Subcutaneous abdominal adipose tissue (tissue), 5 donors: ENCODE measurements at regions not wholly inside any gene's neighbourhood (a gene's known extent, or its start where the extent isn't known, plus 50 kb on each side); places are given as distances from the start of the nearest gene placed in this dataset.
"Not testable (repeated sequence)": the region's sequence is repeated elsewhere in the genome, so short reads cannot be mapped to it uniquely, and the experiment has no call there.

Experiments
- H3K27ac ChIP-seq: one replicate; pipeline ENCODE4 v1.7.0; 2013; ENCODE audit warnings: low read depth, mild to moderate bottlenecking, inconsistent platforms, low read length, moderate library complexity
- H3K27me3 ChIP-seq, 5 donors: one replicate each; pipeline ENCODE4 v1.7.0; 2013; ENCODE audit warnings: low read length in 5 of 5, inconsistent platforms in 1 of 5; ENCODE audit not compliant: control insufficient read depth in 5 of 5, insufficient read depth in 4 of 5
- H3K36me3 ChIP-seq, 5 donors: one replicate each; pipeline ENCODE4 v1.7.0; 2013; ENCODE audit warnings: low read length in 5 of 5; ENCODE audit not compliant: control insufficient read depth in 5 of 5, insufficient read depth in 5 of 5
- H3K4me1 ChIP-seq, 5 donors: one replicate each; pipeline ENCODE4 v1.7.0; 2013; ENCODE audit warnings: low read length in 5 of 5, mild to moderate bottlenecking in 3 of 5, moderate library complexity in 1 of 5; ENCODE audit not compliant: control insufficient read depth in 5 of 5, insufficient read depth in 5 of 5
- H3K4me3 ChIP-seq, 5 donors: one replicate each; pipeline ENCODE4 v1.7.0; 2013; ENCODE audit warnings: low read length in 5 of 5, low read depth in 1 of 5
- H3K9ac ChIP-seq, 5 donors: one replicate each; pipeline ENCODE4 v1.7.0; 2013; ENCODE audit warnings: low read length in 5 of 5, mild to moderate bottlenecking in 4 of 5, moderate library complexity in 3 of 5
- H3K9me3 ChIP-seq, 5 donors: one replicate each; pipeline ENCODE4 v1.7.0; 2013; ENCODE audit warnings: low read length in 5 of 5; ENCODE audit not compliant: control insufficient read depth in 5 of 5
- donor health status: healthy.
- donor health status: healthy.
- donor health status: healthy.
- donor health status: healthy.
- donor health status: healthy.

- Histone ChIP-seq H3K4me1 (no peaks in the 10 kb centered on the region), H3K27me3 (no peaks in the 10 kb centered on the region), H3K27ac (no peak overlapping the region), H3K9ac (no peak overlapping the region), H3K4me3 (no peak overlapping the region), H3K9me3 (no peaks in the 10 kb centered on the region), H3K36me3 (no peaks in the 10 kb centered on the region)
These were observed 54.8 kb upstream of the HMGB1 start for GRCh38 chr13:30520571-30520970.

GRCh38 chr13:30523211-30523610, 57.5 kb upstream of the HMGB1 start:
- Histone ChIP-seq H3K27ac (no peak overlapping the region), H3K9me3 (no peaks in the 10 kb centered on the region), H3K36me3 (no peaks in the 10 kb centered on the region), H3K4me3 (no peak overlapping the region), H3K9ac (no peak overlapping the region), H3K27me3 (no peaks in the 10 kb centered on the region), H3K4me1 (peaks cover 0 to 4% (median 0%) of the 10 kb centered on the region in 5 donors)

- not testable (repeated sequence) for H3K4me1 ChIP-seq, H3K27me3 ChIP-seq, H3K4me3 ChIP-seq, H3K9me3 ChIP-seq, H3K9ac ChIP-seq, H3K27ac ChIP-seq, H3K36me3 ChIP-seq
These were observed 58.1 kb upstream of the HMGB1 start for GRCh38 chr13:30523817-30524216.

- H3K36me3 ChIP-seq, H3K4me1 ChIP-seq, H3K4me3 ChIP-seq, H3K27me3 ChIP-seq, H3K27ac ChIP-seq, H3K9ac ChIP-seq, H3K9me3 ChIP-seq: not testable (repeated sequence)
These were observed 59.5 kb upstream of the HMGB1 start for GRCh38 chr13:30525212-30525611.

GRCh38 chr13:30526612-30527495, 61.1 kb upstream of the HMGB1 start:
- H3K4me3 ChIP-seq = peak overlapping the region in 1 of 5 donors; percentile 3
- H3K9ac ChIP-seq = no peak overlapping the region
- H3K9me3 ChIP-seq = no peaks in the 10 kb centered on the region
- peaks cover 0 to 4% (median 0%) of the 10 kb centered on the region in 5 donors for H3K4me1 ChIP-seq
- H3K27me3 ChIP-seq = no peaks in the 10 kb centered on the region
- no peaks in the 10 kb centered on the region for H3K36me3 ChIP-seq
- H3K27ac ChIP-seq = no peak overlapping the region

- Histone ChIP-seq H3K4me3 (no peak overlapping the region), H3K9ac (no peak overlapping the region), H3K27me3 (no peaks in the 10 kb centered on the region), H3K4me1 (peaks cover 0 to 4% (median 0%) of the 10 kb centered on the region in 5 donors), H3K36me3 (no peaks in the 10 kb centered on the region), H3K27ac (no peak overlapping the region), H3K9me3 (no peaks in the 10 kb centered on the region)
These were observed 63.5 kb upstream of the HMGB1 start for GRCh38 chr13:30529085-30529834.

GRCh38 chr13:30535046-30535445, 69.3 kb upstream of the HMGB1 start:
- Histone ChIP-seq H3K4me1 (no peaks in the 10 kb centered on the region), H3K36me3 (no peaks in the 10 kb centered on the region), H3K9ac (no peak overlapping the region), H3K27ac (no peak overlapping the region), H3K4me3 (no peak overlapping the region), H3K9me3 (no peaks in the 10 kb centered on the region), H3K27me3 (no peaks in the 10 kb centered on the region)

GRCh38 chr13:30545320-30545719, 72.4 kb upstream of the USPL1 start:
- H3K36me3 ChIP-seq = no peaks in the 10 kb centered on the region
- no peak overlapping the region for H3K4me3 ChIP-seq
- H3K9me3 ChIP-seq = no peaks in the 10 kb centered on the region
- no peaks in the 10 kb centered on the region for H3K27me3 ChIP-seq
- H3K27ac ChIP-seq = no peak overlapping the region
- no peaks in the 10 kb centered on the region for H3K4me1 ChIP-seq
- H3K9ac ChIP-seq = no peak overlapping the region

GRCh38 chr13:30548046-30548445, 69.7 kb upstream of the USPL1 start:
- H3K27me3 ChIP-seq, H3K9ac ChIP-seq, H3K27ac ChIP-seq, H3K36me3 ChIP-seq, H3K4me3 ChIP-seq, H3K9me3 ChIP-seq, H3K4me1 ChIP-seq: not testable (repeated sequence)

- Histone ChIP-seq H3K4me1 (peaks cover 0 to 5% (median 0%) of the 10 kb centered on the region in 5 donors), H3K4me3 (no peak overlapping the region), H3K9me3 (no peaks in the 10 kb centered on the region), H3K27ac (no peak overlapping the region), H3K27me3 (no peaks in the 10 kb centered on the region), H3K36me3 (no peaks in the 10 kb centered on the region), H3K9ac (no peak overlapping the region)
These were observed 66.5 kb upstream of the USPL1 start for GRCh38 chr13:30551189-30551588.
